ENCODE measurements at regions not wholly inside any gene's neighbourhood (a gene's known extent, or its start where the extent isn't known, plus 50 kb on each side); places are given as distances from the start of the nearest gene placed in this dataset.

- ATAC-seq: no peak
Measured at GRCh38 chr6:126182650-126183311, 157.1 kb upstream of the CENPW start.

GRCh38 chr6:126185774-126186173 lies 154.1 kb upstream of the CENPW start:
- TF ChIP-seq CTCF (IDR thresholded peaks at IDR 0.05): no peak
- no peak for TF ChIP-seq POLR2A (IDR thresholded peaks at IDR 0.05)
- no peaks in the 10 kb centered on the region for H3K36me3 ChIP-seq
- ATAC-seq (no peak), DNase-seq (no peak)
- H3K4me1 ChIP-seq: no peaks in the 10 kb centered on the region
- no peak overlapping the region for H3K27ac ChIP-seq
- no peaks in the 10 kb centered on the region for H3K9me3 ChIP-seq
- intact Hi-C loops (cut with DNase I): no loop called here
- no peak overlapping the region for H3K4me3 ChIP-seq
- WGBS, 4 donors: 82 to 95% (median 88%) methylated on average over 1 of the region's 1 CpG
- H3K27me3 ChIP-seq: no peaks in the 10 kb centered on the region

More at GRCh38 chr6:126182650-126183311, 157.1 kb upstream of the CENPW start:
- H3K27ac ChIP-seq: no peak overlapping the region
- H3K4me3 ChIP-seq: no peak overlapping the region
- no peak for DNase-seq
- TF ChIP-seq POLR2A (IDR thresholded peaks at IDR 0.05) (no peak), CTCF (IDR thresholded peaks at IDR 0.05) (no peak)
- H3K27me3 ChIP-seq: no peaks in the 10 kb centered on the region
- intact Hi-C loops (cut with DNase I): no loop called here
- no peaks in the 10 kb centered on the region for H3K9me3 ChIP-seq
- H3K4me1 ChIP-seq: peaks cover 0 to 4% (median 0%) of the 10 kb centered on the region in 12 donors
- H3K36me3 ChIP-seq: no peaks in the 10 kb centered on the region
- 86 to 100% (median 89%) methylated on average over 2 of the region's 2 CpGs for WGBS, 4 donors

GRCh38 chr6:126188279-126188909 lies 151.5 kb upstream of the CENPW start:
- no peak for DNase-seq
- Histone ChIP-seq H3K27ac (no peak overlapping the region), H3K4me1 (no peaks in the 10 kb centered on the region), H3K4me3 (no peak overlapping the region), H3K36me3 (no peaks in the 10 kb centered on the region), H3K9me3 (peaks cover 0 to 17% (median 0%) of the 10 kb centered on the region in 12 donors), H3K27me3 (no peaks in the 10 kb centered on the region)
- TF ChIP-seq POLR2A (IDR thresholded peaks at IDR 0.05) (no peak), CTCF (IDR thresholded peaks at IDR 0.05) (no peak)
- ATAC-seq: no peak
- 61 to 89% (median 80%) methylated on average over 1 of the region's 1 CpG for WGBS, 4 donors
- intact Hi-C loops (cut with DNase I): no loop called here

GRCh38 chr6:126195625-126196236 lies 144.2 kb upstream of the CENPW start:
- no peaks in the 10 kb centered on the region for H3K4me1 ChIP-seq
- no peak overlapping the region for H3K4me3 ChIP-seq
- TF ChIP-seq CTCF (IDR thresholded peaks at IDR 0.05) (no peak), POLR2A (IDR thresholded peaks at IDR 0.05) (no peak)
- no peak for ATAC-seq
- intact Hi-C loops (cut with DNase I): no loop called here
- DNase-seq: no peak
- no peaks in the 10 kb centered on the region for H3K27me3 ChIP-seq
- H3K9me3 ChIP-seq: peaks cover 0 to 17% (median 0%) of the 10 kb centered on the region in 12 donors
- no peak overlapping the region for H3K27ac ChIP-seq
- H3K36me3 ChIP-seq: no peaks in the 10 kb centered on the region
- WGBS, 4 donors: 55 to 74% (median 66%) methylated on average over 1 of the region's 1 CpG
